T-helper 1 cell treated with Interleukin-12 subunit alpha and Interleukin-12 subunit beta and Interleukin-4 antibody, amounts not matched to agents 30 μg/mL and 1 μg/mL, for 36 hours (primary cell): ENCODE measurements at regions not wholly inside any gene's neighbourhood (a gene's known extent, or its start where the extent isn't known, plus 50 kb on each side); places are given as distances from the start of the nearest gene placed in this dataset.

Experiments used
- H3K27ac Mint-ChIP-seq: one replicate; pipeline ENCODE4 v1.8.0; 2021; ENCODE audit warnings: mild to moderate bottlenecking, mixed read lengths
- H3K27me3 Mint-ChIP-seq: one replicate; pipeline ENCODE4 v1.8.0; 2021; ENCODE audit warnings: low read depth, mixed read lengths
- H3K36me3 Mint-ChIP-seq: one replicate; pipeline ENCODE4 v1.8.0; 2021; ENCODE audit warnings: low read depth, mixed read lengths
- H3K4me1 Mint-ChIP-seq: one replicate; pipeline ENCODE4 v1.8.0; 2021; ENCODE audit warnings: low read depth, mixed read lengths
- H3K4me3 Mint-ChIP-seq: one replicate; pipeline ENCODE4 v1.8.0; 2021; ENCODE audit warnings: mild to moderate bottlenecking, moderate library complexity, mixed read lengths
- H3K9me3 Mint-ChIP-seq: one replicate; pipeline ENCODE4 v1.8.0; 2021; ENCODE audit warnings: mixed read lengths

DNA sequence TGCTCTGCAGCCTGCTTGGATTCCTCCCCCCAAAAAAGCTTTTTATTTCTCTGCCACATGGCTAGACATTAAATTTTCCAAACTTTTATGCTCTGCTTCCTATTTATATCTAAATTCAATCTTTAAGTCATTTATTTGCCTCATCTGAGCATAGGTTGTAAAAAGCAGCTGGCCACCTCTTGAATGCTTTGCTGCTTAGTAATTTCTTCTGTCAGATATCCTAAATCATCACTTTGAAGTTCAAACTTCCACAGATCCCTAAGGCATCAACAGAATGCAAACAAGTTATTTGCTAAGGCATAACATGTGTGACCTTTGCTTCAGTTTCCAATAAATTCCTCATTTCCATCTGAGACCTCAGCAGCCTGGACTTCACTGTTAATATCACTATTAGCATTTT, 209.6 kb downstream of the FSCB start:
- H3K4me3 Mint-ChIP-seq = no peak overlapping the region
- H3K27me3 Mint-ChIP-seq = no peaks in the 10 kb centered on the region
- H3K9me3 Mint-ChIP-seq = peaks cover 36% of the 10 kb centered on the region
- no peaks in the 10 kb centered on the region for H3K4me1 Mint-ChIP-seq
- no peak overlapping the region for H3K27ac Mint-ChIP-seq
- H3K36me3 Mint-ChIP-seq = no peaks in the 10 kb centered on the region

DNA sequence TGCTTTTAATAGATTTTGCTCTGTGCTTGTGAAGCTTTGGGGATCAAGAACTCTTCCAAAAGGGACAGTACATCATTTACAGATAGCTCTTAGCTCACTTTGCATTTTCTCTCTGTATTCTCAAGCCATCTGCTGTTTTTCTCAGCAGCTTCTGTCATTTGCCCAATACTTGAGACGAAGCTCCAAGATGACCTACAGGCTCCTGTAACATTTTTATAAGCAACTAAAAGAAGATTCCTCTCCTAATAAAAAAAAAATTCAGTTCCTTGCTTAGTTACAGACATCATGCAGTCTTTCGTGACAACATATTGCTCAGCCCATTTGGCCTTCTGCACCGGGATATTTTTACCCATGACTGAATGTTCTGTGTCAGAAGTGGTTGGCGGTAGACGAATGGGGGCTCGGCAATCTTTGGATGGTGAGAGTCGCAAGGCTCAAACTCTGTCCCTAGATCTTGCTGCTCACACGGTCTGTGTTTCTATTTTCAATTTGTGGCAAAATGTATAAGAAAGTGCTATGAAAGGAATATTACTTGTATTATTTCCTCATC, 215.6 kb downstream of the FSCB start:
- Mint-ChIP-seq H3K27ac (no peak overlapping the region), H3K27me3 (no peaks in the 10 kb centered on the region), H3K4me3 (no peak overlapping the region), H3K9me3 (peaks cover 18% of the 10 kb centered on the region), H3K36me3 (no peaks in the 10 kb centered on the region), H3K4me1 (no peaks in the 10 kb centered on the region)

DNA sequence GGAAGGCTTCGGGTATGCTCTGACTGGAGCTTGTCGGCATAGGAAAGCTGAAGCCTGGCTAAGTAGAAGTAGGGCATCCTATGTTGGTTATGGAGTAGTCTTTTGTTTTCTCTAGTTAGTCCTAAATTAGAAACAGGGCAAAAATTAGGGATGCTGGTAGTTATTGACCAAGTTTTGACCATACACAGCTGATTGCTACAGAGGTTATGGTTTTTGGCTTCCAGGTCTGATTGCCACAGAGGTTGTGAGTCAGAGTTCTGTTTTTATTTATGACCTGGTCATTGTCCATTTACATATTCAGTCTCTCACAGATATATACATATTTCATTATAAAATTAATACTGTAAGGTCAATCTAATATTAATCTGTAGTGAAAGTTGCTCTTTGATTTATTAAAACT, 219.2 kb downstream of the FSCB start:
- Mint-ChIP-seq H3K4me1 (no peaks in the 10 kb centered on the region), H3K27ac (no peak overlapping the region), H3K27me3 (no peaks in the 10 kb centered on the region), H3K4me3 (no peak overlapping the region), H3K36me3 (no peaks in the 10 kb centered on the region), H3K9me3 (peaks cover 4% of the 10 kb centered on the region)

DNA sequence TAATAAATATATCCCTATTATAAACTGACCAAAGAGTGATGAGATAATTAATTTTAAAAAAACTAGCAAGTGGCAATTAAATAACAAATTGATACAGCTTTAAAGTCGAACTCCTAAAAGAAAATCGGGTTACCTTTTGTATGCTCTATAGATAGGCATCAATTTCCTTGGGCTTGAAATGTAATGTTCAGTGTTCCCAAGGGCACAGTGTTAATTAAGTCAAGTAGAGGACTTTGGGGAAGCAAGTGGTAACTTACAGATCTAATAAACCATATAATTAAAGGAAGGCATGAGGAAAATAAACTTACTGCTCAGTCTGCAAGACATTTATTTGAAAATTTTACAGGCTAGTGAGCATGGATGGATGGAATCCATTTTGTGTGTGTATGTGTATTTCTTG, 220.9 kb downstream of the FSCB start:
- H3K27me3 Mint-ChIP-seq = no peaks in the 10 kb centered on the region
- H3K4me3 Mint-ChIP-seq = no peak overlapping the region
- H3K4me1 Mint-ChIP-seq = no peaks in the 10 kb centered on the region
- H3K27ac Mint-ChIP-seq = no peak overlapping the region
- H3K36me3 Mint-ChIP-seq = no peaks in the 10 kb centered on the region
- peaks cover 4% of the 10 kb centered on the region for H3K9me3 Mint-ChIP-seq

DNA sequence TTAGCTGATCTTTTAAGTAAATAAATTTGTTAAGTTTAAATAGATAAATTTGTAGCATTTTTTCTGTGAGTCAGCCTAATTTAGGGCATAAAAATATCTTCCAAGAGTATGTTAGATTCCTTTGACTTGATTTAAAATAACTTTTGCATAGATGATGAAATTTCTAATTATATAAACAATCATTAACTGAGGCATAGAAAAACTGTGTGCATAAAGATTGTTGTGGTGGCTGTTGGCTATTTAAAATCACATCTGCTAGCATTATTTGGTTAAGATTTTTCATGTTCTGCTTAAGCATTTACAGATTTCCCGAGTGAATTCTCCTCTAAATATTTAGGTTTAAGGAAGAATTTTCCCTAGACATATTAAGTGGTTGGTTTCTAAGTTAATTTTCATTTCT, 223.2 kb downstream of the FSCB start:
- H3K9me3 Mint-ChIP-seq = no peaks in the 10 kb centered on the region
- H3K36me3 Mint-ChIP-seq = no peaks in the 10 kb centered on the region
- H3K27ac Mint-ChIP-seq = no peak overlapping the region
- H3K4me1 Mint-ChIP-seq = no peaks in the 10 kb centered on the region
- H3K4me3 Mint-ChIP-seq = no peak overlapping the region
- H3K27me3 Mint-ChIP-seq = no peaks in the 10 kb centered on the region

DNA sequence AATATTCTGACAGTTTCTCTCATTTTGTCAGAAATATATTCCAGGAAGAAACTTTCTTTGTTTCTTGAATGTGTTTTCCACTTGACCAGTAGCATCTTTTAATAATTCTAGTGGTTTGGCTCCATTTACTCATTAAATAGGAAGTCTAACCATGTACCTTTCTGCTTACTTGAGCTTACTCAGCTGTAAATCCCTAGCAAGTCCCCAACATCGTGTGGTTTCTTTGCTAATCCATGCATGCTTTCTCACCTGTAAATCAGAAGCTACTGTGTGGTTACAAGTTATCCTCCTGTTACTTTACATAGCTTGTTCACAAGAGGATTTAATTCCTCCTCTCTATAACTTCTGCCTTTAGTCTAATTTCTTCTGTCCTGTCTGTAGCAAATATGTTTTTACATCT, 227.7 kb downstream of the FSCB start:
- no peaks in the 10 kb centered on the region for H3K4me1 Mint-ChIP-seq

DNA sequence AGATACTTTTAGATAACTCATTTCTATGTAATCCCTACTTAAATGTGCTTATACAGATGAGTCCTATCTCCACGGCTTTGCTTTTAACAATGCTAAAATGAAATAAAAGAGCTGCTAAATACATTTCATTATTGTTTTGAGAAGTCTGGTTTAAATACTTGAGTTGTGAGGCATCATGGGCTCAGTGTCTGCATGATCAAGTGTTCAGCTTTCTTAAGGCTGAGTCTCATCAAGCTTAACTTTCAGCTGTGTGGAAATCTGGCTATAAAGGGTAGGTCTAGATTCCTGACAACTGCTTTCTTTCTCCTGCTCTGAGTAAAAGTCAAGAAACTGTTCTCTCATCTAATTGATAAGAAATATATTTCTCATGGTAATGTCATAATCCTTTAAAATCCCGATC, 235.4 kb downstream of the FSCB start:
- H3K9me3 Mint-ChIP-seq = peaks cover 24% of the 10 kb centered on the region
- H3K27me3 Mint-ChIP-seq = no peaks in the 10 kb centered on the region
- H3K4me1 Mint-ChIP-seq = no peaks in the 10 kb centered on the region
- no peaks in the 10 kb centered on the region for H3K36me3 Mint-ChIP-seq
- H3K4me3 Mint-ChIP-seq = no peak overlapping the region
- no peak overlapping the region for H3K27ac Mint-ChIP-seq

More for the DNA sequence above, 227.7 kb downstream of the FSCB start:
- no peak overlapping the region for H3K4me3 Mint-ChIP-seq
- H3K27ac Mint-ChIP-seq = no peak overlapping the region
- no peaks in the 10 kb centered on the region for H3K27me3 Mint-ChIP-seq
- peaks cover 4% of the 10 kb centered on the region for H3K9me3 Mint-ChIP-seq
- H3K36me3 Mint-ChIP-seq = no peaks in the 10 kb centered on the region

DNA sequence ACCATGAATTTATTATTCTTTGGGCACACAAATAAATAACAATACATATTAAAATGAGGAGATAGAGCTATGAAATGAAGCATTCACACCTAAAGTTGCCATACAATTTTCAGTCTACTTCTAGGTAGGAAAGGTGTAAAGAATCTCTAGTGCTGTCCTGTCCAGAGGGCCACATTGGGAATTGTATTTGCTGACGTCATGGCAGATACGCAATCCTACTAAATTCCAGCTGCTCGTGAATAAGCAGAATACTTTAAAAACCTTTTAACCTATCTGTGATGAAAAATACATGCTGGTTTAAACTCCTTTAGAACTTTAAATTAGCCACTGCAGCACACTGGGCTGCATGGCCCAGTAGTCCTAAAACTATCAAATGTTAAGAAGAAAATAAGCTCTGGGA, 236.1 kb downstream of the FSCB start:
- Mint-ChIP-seq H3K9me3 (peaks cover 24% of the 10 kb centered on the region), H3K27ac (no peak overlapping the region), H3K36me3 (no peaks in the 10 kb centered on the region), H3K4me1 (no peaks in the 10 kb centered on the region), H3K27me3 (no peaks in the 10 kb centered on the region), H3K4me3 (no peak overlapping the region)

DNA sequence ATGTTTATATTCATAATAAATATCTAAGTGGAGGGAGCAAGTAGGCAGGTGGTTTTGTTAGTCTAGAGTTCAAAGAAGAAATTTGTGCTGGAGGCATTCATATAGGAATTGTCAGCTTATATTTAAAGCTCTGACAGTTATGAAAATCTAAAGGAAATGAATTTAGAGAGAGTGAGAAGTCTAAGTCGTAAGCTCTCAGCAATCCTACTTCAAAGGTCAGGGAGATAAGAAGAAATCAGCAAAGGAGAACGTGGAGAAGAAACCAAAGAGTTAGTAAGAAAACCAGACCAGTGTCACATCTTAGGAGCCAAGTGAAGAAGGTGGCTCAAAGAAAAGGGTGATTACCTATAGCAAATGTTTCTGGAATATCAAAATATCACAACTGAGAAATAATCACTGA, 241.8 kb downstream of the FSCB start:
- Mint-ChIP-seq H3K9me3 (peaks cover 36% of the 10 kb centered on the region), H3K4me3 (no peak overlapping the region), H3K4me1 (no peaks in the 10 kb centered on the region), H3K27me3 (no peaks in the 10 kb centered on the region), H3K27ac (no peak overlapping the region), H3K36me3 (no peaks in the 10 kb centered on the region)

DNA sequence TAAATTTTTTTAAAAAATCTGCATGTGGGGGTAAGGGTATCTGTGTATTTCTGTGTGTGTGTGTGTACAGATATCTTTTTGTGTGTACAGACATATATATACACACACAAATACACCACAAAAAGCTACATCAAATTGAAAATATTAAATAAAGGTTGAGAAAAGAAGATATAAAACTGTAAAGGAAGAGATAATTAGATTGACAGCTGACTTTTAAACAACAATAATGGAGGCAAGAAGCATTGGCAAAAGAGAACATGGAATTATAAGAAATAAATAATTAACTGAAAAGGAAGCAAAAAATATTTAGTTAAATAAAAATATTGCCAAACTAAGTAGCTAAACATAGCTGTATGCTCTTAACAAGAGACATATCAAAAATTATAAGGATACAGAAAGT, 291.4 kb downstream of the FSCB start:
- H3K36me3 Mint-ChIP-seq = no peaks in the 10 kb centered on the region
- no peaks in the 10 kb centered on the region for H3K4me1 Mint-ChIP-seq
- H3K4me3 Mint-ChIP-seq = no peak overlapping the region
- no peaks in the 10 kb centered on the region for H3K27me3 Mint-ChIP-seq
- H3K9me3 Mint-ChIP-seq = peaks cover 21% of the 10 kb centered on the region
- H3K27ac Mint-ChIP-seq = no peak overlapping the region

DNA sequence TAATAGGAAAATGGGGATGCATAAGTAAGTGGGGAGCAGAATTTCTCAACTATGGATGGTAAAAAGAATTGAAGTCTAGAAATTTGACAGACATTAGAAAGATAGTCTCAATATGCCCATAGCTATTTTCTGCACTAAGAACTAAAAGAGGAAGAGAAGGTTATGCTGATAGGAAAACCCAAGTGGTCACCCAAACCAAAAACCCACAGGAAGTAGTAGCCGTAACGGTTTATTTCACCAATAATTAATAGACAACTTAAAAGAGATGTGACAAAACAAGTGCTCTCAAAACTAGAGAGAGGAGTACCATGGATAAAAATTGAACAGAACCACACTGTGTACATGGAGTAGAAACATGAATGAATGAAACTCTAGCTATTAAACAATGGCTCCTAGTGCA, 295.4 kb downstream of the FSCB start:
- H3K4me3 Mint-ChIP-seq = no peak overlapping the region
- no peaks in the 10 kb centered on the region for H3K27me3 Mint-ChIP-seq
- H3K9me3 Mint-ChIP-seq = peaks cover 16% of the 10 kb centered on the region
- no peaks in the 10 kb centered on the region for H3K4me1 Mint-ChIP-seq
- no peaks in the 10 kb centered on the region for H3K36me3 Mint-ChIP-seq
- no peak overlapping the region for H3K27ac Mint-ChIP-seq

DNA sequence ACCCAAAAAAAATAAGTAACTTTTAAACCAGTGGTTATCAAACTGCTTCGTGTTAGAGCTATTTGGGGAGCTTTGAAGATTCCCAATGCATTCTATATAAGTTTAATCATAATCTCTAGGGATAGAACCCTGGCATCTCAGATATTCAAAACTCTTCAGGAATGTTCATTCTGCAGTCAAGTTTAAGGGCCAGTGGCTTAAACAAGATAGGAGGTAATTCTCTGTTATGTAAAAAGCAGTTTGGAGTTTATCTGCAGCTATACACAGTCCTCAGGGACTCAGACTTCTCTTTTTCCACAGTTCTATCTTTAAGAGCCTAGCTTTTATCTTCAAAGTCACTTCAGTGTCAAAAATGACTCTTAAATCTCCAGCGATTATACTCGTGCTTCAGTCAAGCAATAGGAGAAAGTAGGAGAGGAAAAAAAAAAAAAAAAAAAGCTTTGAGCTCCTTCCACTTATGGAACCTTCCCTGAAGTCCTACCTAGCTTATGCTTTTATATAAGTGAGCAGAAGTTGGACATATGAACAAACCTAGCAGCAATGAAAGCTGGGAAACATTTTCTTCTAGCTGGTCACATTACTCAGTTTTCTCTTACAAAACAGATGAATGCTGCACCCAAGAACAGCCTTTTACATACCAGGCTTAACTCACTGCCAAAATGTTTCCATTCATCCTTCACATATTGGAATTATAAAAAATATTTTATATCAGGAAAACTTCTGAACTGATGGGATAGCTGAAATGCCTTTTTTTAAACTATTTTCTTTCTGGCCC, 302.8 kb downstream of the FSCB start:
- Mint-ChIP-seq H3K27me3 (no peaks in the 10 kb centered on the region), H3K9me3 (peaks cover 5% of the 10 kb centered on the region), H3K4me3 (no peak overlapping the region), H3K4me1 (no peaks in the 10 kb centered on the region), H3K36me3 (no peaks in the 10 kb centered on the region), H3K27ac (no peak overlapping the region)

DNA sequence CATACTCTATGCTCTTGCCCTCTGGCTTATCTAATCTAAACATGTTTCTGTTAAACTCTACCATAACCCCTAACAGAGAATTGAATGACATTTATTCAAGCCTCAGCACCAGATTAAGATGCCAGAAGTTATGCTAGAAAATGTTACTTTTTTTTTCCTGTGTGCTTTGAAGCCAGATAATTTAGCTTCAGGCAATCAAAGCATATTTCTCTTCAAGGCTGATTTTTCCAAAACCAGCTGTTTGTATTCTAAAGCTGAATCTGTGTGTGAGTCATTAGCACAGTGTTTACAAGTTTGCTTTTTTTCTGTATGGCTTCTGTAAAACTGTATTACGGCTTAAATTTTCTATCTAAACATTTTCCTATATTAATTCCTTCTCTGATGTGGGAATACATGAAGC, 326.1 kb downstream of the FSCB start:
- Mint-ChIP-seq H3K36me3 (no peaks in the 10 kb centered on the region), H3K27ac (no peak overlapping the region), H3K4me1 (no peaks in the 10 kb centered on the region), H3K27me3 (no peaks in the 10 kb centered on the region), H3K9me3 (peaks cover 44% of the 10 kb centered on the region), H3K4me3 (no peak overlapping the region)

DNA sequence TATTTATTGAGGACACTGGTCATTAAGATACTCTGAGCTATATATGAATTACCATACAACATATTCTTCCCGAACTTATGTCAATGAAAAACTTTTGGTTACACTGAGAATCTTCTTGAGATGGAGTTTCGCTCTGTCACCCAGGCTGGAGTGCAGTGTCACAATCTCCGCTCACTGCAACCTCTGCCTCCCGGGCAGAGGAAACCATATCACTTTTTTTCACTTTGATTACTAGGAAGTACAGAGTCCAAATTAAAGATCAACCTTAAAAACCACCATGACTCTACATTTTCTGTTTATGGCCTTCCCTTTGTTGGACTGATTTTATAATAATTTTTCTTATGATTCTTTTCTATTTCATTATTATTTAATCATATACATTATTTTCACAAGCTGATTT, 336.5 kb downstream of the FSCB start:
- H3K9me3 Mint-ChIP-seq = peaks cover 21% of the 10 kb centered on the region
- H3K4me1 Mint-ChIP-seq = no peaks in the 10 kb centered on the region
- no peak overlapping the region for H3K4me3 Mint-ChIP-seq
- H3K27me3 Mint-ChIP-seq = no peaks in the 10 kb centered on the region
- H3K36me3 Mint-ChIP-seq = no peaks in the 10 kb centered on the region
- no peak overlapping the region for H3K27ac Mint-ChIP-seq

DNA sequence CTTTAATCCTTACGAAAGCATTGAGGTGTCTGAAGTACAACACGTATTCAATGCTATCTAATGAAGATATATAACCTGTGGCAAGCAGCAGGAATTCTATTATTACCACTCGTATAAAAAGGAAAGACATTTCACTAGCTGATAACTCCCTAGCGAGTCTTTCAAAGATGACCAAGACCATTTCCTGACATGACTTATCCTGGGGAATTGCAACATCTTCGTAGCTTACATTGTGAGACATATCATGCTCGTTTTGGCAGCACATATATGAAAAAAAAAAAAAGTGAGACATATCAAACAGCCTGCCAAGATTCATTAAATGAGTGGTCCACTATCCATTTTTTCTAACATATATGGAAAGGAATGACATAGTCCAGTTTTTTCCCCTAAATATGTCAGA, 337.0 kb downstream of the FSCB start:
- peaks cover 22% of the 10 kb centered on the region for H3K9me3 Mint-ChIP-seq
- no peaks in the 10 kb centered on the region for H3K36me3 Mint-ChIP-seq
- no peak overlapping the region for H3K4me3 Mint-ChIP-seq
- no peaks in the 10 kb centered on the region for H3K27me3 Mint-ChIP-seq
- no peaks in the 10 kb centered on the region for H3K4me1 Mint-ChIP-seq
- H3K27ac Mint-ChIP-seq = no peak overlapping the region
